ENCODE measurements at regions not wholly inside any gene's neighbourhood (a gene's known extent, or its start where the extent isn't known, plus 50 kb on each side); places are given as distances from the start of the nearest gene placed in this dataset.
"Not testable (repeated sequence)": the region's sequence is repeated elsewhere in the genome, so short reads cannot be mapped to it uniquely, and the experiment has no call there.

- DNase-seq (ENCODE audit: low read depth in 3 of 3, low spot score in 1 of 3) = no peak
These were observed 97.2 kb downstream of the NAV1 start for GRCh38 chr1:201636097-201636496.

DNA sequence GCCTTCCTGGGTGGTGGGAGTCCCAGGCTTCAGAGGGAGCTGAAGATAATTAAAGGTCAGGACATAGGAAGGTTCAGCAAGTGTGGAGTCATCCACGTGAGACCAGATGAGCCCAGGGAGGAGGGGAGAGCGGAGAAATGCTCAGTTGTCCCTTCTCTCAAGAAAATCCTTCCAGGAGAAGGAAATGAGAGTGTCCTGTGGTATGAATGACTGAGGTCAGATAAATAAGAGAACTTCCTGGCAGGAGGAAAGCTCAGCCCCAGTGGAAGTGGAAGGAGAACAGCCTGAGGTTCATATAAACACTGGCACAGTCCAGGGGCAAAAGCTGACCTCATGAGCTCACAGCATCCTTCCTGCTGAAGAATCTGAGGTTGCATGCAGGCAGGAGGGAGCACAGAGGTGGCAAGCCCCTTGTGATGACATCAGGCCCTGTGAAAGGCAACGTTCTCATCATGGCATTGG, 97.6 kb downstream of the NAV1 start:
- no peak for DNase-seq (ENCODE audit: low read depth in 3 of 3, low spot score in 1 of 3)

GRCh38 chr1:201637282-201638079, 98.6 kb downstream of the NAV1 start:
- DNase-seq (ENCODE audit: low read depth in 3 of 3, low spot score in 1 of 3) = no peak

GRCh38 chr1:201639391-201639790, 100.5 kb downstream of the NAV1 start:
- no peak for DNase-seq (ENCODE audit: low read depth in 3 of 3, low spot score in 1 of 3)

GRCh38 chr1:201639826-201640225, 100.9 kb downstream of the NAV1 start:
- DNase-seq (ENCODE audit: low read depth in 3 of 3, low spot score in 1 of 3) = no peak

DNA sequence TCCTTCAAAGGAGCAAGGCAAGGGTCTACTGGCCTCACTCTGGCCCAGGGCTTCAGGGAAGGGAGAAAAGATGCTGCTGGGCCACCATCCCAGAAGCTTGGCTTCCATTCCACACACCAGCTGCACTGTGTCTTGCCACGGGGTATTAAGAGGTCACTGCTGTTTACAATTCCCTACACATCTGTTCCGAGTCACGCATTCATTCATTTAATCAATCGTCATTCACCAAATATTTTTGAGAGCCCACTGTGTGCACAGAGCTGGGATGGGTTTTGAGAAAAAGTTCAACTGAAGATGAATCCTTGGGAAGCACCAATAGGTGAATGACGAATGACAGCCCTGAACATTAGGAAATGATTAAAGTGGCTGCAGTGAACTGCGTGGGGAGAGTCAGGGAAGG, 101.7 kb downstream of the NAV1 start:
- DNase-seq (ENCODE audit: low read depth in 3 of 3, low spot score in 1 of 3) = no peak

DNA sequence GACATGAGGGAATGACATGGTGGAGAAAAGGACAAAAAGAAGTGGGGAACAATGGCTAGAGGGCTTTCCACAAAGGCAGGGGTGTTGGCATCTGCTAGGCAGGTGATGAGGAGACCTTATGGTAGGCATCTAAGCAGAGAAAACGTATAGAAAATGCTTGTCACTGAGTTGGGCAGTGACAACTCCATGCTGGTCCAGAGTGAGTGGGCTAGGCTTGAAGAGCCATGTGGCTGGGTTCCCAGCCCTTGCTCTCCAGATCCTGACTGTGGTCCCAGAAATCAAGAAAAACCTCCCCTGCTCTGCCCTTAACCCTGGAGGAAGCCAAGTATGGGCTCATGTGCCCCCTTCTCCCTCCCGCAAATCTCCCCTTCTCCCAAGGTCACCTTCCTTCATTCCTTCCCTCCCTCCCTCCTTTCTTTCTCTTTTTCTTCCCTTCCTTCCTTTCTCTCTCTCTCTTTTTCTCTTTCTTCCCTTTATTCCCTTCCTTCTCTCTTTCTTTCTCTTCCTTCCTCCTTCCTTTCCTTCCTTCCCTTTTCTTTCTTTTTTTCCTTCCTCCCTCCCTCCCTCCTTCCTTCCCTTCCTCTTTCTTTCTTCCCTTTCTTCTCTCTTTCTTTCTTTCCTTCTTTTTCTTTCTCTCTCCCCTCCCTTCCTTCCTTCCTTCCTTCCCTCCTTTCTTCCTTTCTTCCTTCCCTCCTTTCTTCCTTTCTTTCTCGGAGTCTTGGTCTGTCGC, 102.8 kb downstream of the NAV1 start:
- no peak for DNase-seq (ENCODE audit: low read depth in 3 of 3, low spot score in 1 of 3)

DNA sequence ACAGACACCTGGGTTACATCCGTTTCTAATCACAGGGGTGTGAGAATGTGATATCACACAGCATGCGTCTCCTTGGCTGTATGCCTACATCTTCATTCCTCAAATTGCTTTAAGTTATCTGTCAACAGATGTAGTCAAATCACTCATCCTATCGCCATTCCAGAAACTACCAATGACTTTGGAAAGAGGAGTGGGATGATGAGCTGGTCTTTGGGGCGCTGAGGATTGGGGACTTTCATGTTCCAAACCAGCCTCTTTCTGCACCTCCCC, 104.8 kb downstream of the NAV1 start:
- no peak for DNase-seq (ENCODE audit: low read depth in 3 of 3, low spot score in 1 of 3)

DNA sequence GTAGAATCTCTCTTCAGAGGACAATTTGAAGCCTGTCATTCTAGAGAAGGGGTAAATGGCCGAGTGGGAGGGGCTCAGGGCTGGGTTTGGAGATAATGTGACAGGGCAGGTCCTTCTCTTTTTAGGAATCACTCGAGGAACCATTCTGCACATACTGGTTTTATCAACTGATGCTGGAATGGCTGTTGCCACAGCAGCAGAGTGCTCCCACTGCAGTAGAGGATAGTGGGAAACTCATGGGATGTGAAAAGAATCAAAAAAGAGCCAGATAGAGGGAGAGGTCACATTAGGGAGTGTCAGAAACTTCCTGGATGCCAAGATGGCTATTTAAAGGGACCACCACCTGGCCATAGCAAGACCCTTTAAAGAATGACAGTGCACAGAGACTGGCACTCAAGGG, 105.3 kb downstream of the NAV1 start:
- DNase-seq (ENCODE audit: low read depth in 3 of 3, low spot score in 1 of 3) = no peak

GRCh38 chr1:201645000-201645399, 106.1 kb downstream of the NAV1 start:
- not testable (repeated sequence) for DNase-seq (ENCODE audit: low read depth in 3 of 3, low spot score in 1 of 3)

DNA sequence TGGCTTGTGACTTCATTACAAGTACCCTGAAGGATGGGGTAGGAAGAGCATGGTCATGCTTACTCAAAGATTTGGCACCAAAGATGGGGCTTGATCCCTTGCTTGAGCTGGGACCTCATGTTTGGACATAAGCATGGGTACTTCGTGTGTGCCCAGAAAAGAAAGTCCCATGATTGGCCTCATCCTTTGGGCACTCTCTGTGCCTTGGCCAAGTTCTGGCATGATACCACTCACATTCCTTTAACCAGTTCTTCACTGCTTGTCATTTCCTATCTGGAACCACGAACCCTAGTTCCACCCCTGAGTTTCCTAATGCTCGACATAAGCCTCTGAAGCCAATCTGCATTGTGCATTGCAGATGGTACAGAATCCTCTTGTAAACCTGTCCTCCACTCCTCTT, 107.0 kb downstream of the NAV1 start:
- DNase-seq (ENCODE audit: low read depth in 3 of 3, low spot score in 1 of 3) = no peak

DNA sequence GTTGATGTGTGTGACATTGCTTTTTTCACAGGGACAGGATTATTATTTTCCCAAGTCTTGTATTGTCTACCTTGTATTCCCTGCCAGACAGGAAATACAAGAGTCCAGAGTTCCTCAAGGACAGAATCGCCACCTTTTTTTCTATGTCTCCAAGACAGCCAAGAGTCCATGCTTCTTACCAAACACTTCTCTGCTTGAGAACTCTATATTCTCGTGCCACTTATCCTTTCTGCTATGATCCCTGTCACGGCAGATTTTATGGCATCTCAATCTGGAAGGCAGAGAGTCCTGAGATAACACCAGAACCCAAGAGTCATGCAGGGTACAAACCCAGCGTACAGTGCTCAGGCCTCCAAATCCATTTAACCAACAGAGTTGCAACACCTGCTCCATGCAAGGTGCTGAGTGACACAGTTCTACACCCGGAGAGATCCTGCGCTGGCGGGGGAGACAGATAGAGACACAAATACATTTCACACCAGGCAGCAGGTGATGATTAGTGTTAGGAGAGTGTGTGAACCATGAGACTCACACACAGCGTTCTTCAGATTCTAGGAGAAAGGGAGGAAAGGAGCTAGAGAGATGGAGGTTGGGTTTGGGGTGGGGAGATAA, 107.6 kb downstream of the NAV1 start:
- no peak for DNase-seq (ENCODE audit: low read depth in 3 of 3, low spot score in 1 of 3)

DNA sequence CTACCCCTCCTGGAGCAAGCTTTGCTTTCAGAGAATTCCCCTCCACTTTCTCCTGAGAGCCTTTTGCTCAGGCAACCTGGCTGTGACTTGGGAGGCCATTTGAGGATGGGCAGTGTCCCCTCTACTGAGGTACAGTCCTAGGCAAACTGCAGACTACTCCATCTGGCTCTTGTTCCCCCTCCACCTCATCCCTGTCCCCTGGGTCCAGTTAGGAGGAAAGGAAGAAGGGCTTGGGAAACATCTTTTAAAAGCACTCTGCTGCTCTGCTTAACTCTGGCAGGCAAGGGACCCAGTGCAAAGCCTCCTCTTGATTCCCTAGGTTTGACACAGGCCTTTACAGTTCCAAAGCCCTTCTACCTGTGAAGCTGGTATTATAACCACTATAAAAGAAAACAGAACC, 108.2 kb downstream of the NAV1 start:
- DNase-seq (ENCODE audit: low read depth in 3 of 3, low spot score in 1 of 3) = no peak

DNA sequence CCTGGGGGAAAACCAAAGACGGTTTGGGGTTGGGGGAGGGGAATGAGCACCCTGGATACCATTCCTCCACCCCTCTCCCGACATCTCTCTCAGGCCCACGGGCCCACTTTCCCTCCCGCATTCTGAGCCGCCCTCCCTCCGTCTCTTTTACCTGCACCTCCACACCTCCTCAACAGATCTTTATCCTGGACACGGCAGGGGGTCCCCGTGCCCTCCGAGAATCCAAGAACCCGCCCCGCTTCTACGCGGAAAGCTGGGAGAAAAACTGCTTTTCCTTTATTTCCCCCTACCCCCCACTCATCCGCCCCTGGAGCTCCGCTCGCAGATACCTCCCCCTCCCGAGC, 108.8 kb downstream of the NAV1 start:
- no peak for DNase-seq (ENCODE audit: low read depth in 3 of 3, low spot score in 1 of 3)

DNA sequence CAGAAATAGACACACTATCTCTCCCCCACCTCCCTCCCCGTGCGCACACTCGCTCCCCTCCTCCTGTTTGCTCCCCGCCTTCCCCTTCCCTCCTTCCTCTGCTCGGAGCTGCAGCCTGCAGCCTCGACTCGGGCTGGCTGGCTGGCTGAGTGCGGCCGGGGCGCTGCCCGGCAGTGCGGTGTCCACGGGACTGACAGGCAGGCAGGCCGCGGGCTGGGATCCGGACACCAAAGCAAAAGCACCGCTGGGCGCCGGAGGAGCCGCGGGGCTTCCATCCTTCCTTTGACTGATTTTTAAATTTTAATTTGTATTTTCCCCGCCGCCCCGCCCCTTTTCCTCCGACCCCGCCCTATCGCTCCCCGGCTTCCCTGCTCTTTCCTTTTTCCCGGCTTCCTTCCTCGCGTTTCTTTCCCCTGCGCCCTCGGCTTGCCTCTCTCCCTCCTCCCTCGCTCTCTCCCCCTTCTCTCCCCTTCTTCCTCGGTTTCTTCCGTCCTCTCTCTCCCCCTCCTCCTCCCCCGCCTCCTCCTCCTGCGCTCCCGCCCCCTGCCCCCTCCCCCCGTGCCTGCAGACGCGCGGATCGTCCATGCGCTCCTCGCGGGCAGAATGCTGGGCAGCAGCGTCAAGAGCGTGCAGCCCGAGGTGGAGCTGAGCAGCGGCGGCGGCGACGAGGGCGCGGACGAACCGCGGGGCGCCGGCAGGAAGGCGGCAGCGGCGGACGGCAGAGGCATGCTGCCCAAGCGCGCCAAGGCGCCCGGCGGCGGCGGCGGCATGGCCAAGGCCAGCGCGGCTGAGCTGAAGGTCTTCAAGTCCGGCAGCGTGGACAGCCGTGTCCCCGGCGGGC, 109.4 kb downstream of the NAV1 start:
- DNase-seq (ENCODE audit: low read depth in 3 of 3, low spot score in 1 of 3) = no peak

DNA sequence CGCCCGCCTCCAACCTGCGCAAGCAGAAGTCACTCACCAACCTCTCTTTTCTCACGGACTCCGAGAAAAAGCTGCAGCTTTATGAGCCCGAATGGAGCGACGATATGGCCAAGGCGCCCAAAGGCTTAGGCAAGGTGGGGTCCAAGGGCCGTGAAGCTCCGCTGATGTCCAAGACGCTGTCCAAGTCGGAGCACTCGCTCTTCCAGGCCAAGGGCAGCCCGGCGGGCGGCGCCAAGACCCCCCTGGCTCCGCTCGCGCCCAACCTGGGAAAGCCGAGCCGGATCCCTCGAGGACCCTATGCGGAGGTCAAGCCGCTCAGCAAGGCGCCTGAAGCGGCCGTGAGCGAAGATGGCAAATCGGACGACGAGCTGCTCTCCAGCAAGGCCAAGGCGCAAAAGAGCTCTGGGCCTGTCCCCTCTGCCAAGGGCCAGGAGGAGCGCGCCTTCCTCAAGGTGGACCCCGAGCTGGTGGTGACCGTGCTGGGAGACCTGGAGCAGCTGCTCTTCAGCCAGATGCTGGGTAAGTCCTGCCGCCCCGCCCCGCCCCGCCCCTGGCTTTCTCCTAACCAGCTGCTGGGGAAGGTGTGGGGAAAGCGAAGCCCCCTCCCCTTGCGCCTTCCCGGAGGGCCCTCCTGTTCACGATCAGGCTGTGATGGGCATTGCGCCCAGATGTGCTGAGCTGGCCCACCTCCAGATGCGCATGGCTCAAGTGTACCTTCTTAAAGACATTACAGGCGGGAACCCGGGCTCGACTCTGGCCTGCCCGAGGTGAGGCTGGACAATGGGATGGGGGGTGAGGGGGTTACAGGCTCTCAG, 110.2 kb downstream of the NAV1 start:
- no peak for DNase-seq (ENCODE audit: low read depth in 3 of 3, low spot score in 1 of 3)

DNA sequence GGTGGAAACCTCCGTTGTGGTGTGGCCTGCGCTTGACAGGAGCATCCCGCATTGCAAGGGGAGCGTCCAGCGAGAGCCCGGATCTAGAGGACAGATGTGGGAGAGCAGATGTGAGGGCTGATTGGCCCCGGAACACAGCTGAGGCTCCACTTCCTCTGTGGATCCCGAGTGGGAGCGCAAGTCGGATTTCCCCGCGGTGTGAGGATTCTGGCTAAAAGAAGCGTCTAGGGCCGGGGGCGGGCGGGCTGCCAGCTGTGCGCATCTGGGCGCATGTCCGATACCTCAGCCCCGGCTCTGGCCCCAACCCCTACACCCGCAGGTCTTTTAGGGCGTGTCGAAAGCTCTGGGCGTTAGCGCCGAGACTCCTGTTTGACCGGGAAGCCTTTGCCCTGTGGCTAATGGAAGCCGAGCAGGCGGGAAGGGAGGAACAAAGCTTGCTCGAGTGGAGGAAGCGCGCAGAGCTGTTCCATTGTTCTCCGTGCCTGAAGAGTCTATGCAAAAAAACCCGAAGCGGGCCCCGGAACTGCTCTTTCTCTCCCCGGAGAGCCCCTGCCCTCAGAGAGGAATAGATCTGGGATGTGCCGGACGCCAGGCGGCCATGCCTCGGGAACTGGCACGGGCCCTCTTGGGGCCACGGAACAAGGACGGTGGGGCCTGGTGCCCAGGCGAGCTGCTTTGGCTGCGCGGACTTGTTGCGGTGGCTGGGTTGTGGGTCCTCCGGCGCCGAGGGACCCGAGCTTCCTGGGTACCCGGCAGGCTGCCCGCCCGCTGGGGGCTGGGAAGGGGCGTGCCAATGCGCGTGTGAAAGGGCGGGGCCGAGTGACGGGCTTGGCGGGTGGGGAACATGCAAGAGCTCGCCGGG, 111.1 kb downstream of the NAV1 start:
- no peak for DNase-seq (ENCODE audit: low read depth in 3 of 3, low spot score in 1 of 3)

GRCh38 chr1:201650623-201650933, 111.7 kb downstream of the NAV1 start:
- DNase-seq (ENCODE audit: low read depth in 3 of 3, low spot score in 1 of 3) = no peak

- no peak for DNase-seq (ENCODE audit: low read depth in 3 of 3, low spot score in 1 of 3)
These were observed 113.3 kb downstream of the NAV1 start for GRCh38 chr1:201652181-201652580.

DNA sequence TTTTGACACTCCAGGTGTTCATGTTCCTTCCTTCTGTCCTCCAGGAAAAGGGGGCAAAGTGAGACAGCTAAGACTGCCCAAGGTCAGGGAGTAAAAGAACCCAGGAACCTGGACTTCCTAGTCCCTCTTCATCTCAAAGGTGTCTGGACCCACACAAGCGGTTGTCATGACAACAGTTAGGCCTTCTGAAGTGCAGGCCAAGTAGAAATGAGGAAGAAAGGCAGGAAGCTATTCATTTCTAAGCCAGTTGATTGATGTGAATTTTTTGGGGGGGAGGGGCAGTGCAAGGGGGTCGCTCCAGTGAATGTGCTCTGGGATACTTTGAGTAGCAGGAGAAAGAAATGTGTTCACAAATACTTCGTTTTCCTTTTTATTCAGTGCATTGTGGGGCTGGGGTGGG, 114.3 kb downstream of the NAV1 start:
- DNase-seq (ENCODE audit: low read depth in 3 of 3, low spot score in 1 of 3) = no peak
